ENCODE measurements at regions not wholly inside any gene's neighbourhood (a gene's known extent, or its start where the extent isn't known, plus 50 kb on each side); places are given as distances from the start of the nearest gene placed in this dataset.

DNA sequence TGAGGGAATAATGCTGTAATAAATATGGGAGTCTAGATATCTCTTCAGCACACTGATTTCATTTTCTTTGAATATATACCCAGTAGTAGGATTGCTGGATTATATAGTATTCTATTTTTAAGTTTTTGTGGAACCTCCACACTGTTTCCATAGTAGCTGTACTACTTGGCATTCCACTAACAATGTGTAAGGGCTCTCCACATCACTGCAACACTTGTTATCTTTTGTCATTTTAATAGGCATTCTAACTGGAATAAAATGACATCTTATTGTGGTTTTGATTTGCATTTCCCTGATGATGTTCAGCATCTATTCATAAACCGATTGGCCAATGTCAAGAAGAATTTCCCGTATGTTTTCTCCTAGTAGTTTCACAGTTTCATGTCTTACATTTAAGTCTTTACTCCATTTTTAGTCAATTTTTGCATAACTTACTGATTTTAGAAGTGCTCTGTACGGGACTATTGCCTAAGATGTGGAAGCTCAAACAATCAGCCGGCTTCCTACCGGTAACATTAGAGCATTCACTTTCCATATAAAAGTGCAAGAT lies 1078.8 kb downstream of the TAF11L14 start:
- no peak for TF ChIP-seq EZH2 (IDR thresholded peaks at IDR 0.05; ENCODE audit: borderline replicate concordance, low read length)
- TF ChIP-seq, protein P1, sequence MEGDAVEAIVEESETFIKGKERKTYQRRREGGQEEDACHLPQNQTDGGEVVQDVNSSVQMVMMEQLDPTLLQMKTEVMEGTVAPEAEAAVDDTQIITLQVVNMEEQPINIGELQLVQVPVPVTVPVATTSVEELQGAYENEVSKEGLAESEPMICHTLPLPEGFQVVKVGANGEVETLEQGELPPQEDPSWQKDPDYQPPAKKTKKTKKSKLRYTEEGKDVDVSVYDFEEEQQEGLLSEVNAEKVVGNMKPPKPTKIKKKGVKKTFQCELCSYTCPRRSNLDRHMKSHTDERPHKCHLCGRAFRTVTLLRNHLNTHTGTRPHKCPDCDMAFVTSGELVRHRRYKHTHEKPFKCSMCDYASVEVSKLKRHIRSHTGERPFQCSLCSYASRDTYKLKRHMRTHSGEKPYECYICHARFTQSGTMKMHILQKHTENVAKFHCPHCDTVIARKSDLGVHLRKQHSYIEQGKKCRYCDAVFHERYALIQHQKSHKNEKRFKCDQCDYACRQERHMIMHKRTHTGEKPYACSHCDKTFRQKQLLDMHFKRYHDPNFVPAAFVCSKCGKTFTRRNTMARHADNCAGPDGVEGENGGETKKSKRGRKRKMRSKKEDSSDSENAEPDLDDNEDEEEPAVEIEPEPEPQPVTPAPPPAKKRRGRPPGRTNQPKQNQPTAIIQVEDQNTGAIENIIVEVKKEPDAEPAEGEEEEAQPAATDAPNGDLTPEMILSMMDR (conservative IDR thresholded peaks at IDR 0.05 in 1 of 2, IDR thresholded peaks at IDR 0.05 in 1 of 2; ENCODE audit: extremely low read depth in 1 of 2, insufficient read depth in 1 of 2, low read depth in 1 of 2, low read length in 2 of 2): no peak
